ENCODE measurements at regions not wholly inside any gene's neighbourhood (a gene's known extent, or its start where the extent isn't known, plus 50 kb on each side); places are given as distances from the start of the nearest gene placed in this dataset.

DNA sequence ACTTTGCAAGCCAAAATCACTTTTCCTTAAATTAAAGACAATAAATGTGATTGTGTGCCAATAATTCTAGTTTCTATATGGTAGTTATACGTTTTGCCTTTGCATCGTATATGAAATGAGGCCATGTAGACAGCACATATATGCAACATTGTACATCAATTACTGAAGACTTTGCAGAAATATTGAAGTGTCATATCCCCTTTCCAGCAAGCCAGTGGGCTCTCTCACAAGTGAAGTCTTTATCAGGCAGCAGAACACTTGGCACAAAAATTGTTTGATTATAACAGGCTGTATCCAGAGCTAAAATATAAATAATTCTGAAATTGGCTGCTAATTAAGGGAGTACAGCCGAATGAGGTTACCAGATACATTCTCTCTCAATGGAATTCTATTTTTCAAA lies 588.6 kb upstream of the SEMA3D start:
- TF ChIP-seq, protein P1, sequence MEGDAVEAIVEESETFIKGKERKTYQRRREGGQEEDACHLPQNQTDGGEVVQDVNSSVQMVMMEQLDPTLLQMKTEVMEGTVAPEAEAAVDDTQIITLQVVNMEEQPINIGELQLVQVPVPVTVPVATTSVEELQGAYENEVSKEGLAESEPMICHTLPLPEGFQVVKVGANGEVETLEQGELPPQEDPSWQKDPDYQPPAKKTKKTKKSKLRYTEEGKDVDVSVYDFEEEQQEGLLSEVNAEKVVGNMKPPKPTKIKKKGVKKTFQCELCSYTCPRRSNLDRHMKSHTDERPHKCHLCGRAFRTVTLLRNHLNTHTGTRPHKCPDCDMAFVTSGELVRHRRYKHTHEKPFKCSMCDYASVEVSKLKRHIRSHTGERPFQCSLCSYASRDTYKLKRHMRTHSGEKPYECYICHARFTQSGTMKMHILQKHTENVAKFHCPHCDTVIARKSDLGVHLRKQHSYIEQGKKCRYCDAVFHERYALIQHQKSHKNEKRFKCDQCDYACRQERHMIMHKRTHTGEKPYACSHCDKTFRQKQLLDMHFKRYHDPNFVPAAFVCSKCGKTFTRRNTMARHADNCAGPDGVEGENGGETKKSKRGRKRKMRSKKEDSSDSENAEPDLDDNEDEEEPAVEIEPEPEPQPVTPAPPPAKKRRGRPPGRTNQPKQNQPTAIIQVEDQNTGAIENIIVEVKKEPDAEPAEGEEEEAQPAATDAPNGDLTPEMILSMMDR (IDR thresholded peaks at IDR 0.05; ENCODE audit: low read length, missing control alignments) = no peak
- no peak overlapping the region for H3K4me3 ChIP-seq (replicated peaks; ENCODE audit: low read depth, low read length)
- no peak for DNase-seq (ENCODE audit: low read depth)

DNA sequence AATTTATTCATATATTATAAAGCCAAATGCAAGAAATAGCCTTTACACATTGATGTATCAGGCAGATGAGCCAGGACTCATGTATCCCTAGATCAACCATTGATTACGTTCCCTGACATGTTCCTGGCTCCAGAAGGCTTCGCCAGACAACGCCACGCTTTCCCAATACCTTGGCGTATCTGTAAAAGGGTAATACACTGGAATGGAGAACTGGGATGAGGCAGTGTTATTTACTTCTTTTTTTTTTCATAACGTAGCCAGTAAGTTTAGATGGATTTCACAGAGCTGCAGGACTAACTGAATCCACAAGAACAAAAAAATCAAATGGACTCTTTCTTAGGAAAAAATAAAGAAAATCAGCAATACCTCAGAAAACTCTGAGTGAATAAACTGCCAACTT lies 588.1 kb upstream of the SEMA3D start:
- DNase-seq (ENCODE audit: low read depth) = no peak
- TF ChIP-seq, protein P1 (IDR thresholded peaks at IDR 0.05; ENCODE audit: low read length, missing control alignments) = no peak

DNA sequence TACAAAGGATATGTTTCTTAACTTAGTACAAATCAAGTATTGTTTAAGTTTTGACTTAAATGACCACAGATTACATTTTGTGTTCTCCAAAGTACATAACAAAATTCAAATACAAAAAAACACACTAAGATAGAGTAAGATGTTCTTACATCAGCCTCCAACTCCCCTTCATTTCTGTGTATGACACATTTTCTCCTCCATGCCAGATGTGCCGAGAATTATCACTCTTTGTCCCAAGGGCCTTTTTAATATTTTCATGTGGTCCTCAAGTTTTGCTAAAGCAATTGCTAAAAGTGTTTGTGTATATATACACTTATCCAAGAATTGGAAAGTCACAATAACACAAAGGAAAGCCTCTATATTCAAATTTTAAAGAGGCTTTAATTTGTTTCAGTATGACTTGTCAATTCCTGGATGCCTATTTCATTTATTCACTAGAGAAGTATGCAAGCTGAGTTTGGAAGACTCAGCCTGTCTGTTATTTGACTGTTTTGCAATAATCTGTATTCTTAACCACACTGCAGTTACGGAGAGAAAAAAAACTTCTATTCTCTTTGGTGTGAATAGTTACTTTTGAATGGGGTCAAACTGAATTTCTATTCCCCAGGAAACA lies 586.4 kb upstream of the SEMA3D start:
- peak overlapping the region; percentile 28 for H3K4me3 ChIP-seq (replicated peaks; ENCODE audit: low read depth, low read length)
- peak; percentile 74 for DNase-seq (ENCODE audit: low read depth)
- TF ChIP-seq, protein P1 (IDR thresholded peaks at IDR 0.05; ENCODE audit: low read length, missing control alignments) = no peak

More for the DNA sequence above, 588.1 kb upstream of the SEMA3D start:
- H3K4me3 ChIP-seq (replicated peaks; ENCODE audit: low read depth, low read length) = no peak overlapping the region

DNA sequence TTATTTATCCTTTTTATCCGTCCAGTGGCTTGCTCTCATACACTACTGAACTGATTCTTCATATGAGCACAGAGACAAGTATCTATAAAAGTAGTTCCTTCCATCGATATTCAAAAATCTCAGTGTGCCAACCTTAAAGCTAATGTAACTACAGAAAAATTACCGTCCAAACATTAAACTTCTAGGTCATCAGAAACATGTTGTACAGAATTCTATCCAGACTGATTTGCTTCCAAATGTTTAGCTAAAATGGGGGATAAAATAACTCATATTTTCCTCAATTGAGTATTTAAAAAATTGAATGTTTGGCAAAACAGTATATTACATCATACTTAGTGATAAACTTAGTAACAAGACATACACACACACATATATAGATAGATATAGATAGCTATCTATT lies 584.7 kb upstream of the SEMA3D start:
- DNase-seq (ENCODE audit: low read depth) = no peak
- TF ChIP-seq, protein P1 (IDR thresholded peaks at IDR 0.05; ENCODE audit: low read length, missing control alignments) = no peak

DNA sequence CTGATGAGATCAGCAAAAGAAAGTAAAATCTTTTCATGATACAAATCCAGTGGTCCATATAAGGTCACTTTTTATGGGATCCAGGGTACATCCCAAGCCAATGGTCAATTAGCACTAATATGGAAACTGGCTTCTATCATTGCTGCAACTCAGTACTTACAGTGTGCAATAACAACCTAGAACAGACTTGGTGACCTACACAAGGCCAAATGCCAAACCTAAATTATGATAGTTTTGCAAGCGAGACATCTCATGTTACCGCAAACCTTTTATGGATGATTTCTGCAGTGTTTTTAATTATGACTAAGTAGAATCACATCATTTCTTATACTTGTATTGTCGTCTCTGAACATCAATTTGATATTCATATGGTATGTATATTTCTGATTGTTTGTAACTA lies 583.5 kb upstream of the SEMA3D start:
- no peak overlapping the region for H3K4me3 ChIP-seq (replicated peaks; ENCODE audit: low read depth, low read length)
- TF ChIP-seq, protein P1 (IDR thresholded peaks at IDR 0.05; ENCODE audit: low read length, missing control alignments) = no peak
- DNase-seq (ENCODE audit: low read depth) = no peak

More for the DNA sequence above, 584.7 kb upstream of the SEMA3D start:
- H3K4me3 ChIP-seq (replicated peaks; ENCODE audit: low read depth, low read length) = no peak overlapping the region

DNA sequence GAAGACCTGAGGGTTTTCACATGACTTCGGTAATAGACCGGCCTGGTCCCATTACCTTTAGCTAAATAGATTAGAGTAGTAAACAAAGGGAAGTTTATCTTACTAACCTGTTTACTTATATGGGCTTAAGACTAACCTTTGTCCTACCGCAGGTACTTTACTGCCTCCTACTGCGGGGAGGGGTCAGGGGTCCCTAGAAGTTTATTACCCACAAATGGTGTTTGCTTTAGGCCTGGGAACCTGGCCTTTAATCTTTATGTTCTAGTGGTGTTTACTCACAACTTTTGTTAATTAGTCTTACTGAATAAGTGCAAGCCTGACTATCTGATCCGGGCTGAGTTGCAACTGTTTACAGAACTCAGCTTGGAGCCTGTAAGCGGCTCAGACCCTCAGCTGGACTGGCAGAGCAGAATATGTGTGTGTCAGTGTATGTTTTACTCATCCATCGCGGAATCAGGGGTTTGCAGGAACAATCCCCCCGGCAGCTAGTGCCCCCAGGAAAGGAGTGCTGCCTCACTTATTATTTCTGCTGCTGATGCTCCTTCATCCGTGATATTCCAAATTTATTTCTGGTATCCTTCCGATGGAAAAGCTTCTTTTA lies 578.9 kb upstream of the SEMA3D start:
- H3K4me3 ChIP-seq (replicated peaks; ENCODE audit: low read depth, low read length) = no peak overlapping the region
- TF ChIP-seq, protein P1 (IDR thresholded peaks at IDR 0.05; ENCODE audit: low read length, missing control alignments) = no peak
- DNase-seq (ENCODE audit: low read depth) = no peak

DNA sequence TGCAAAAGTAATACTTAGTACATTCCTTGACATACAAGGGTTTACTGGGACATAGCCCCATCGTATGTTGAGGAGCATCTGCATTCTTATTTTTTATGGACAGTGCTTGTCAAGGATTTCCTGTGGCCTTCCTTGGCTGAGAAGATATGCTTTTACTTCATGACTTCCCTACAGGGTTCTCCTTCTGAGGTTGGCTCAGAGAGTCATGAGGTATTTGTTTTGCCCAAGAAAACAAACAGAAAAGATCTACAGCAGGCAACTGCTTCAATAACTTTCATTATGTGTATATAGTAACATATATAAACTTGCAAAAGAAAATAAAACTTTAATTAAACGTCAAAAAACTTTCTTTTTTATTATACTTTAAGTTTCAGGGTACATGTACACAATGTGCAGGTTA lies 577.2 kb upstream of the SEMA3D start:
- no peak for DNase-seq (ENCODE audit: low read depth)
- TF ChIP-seq, protein P1 (IDR thresholded peaks at IDR 0.05; ENCODE audit: low read length, missing control alignments) = no peak
- H3K4me3 ChIP-seq (replicated peaks; ENCODE audit: low read depth, low read length) = no peak overlapping the region
